GM19328 (cell line): ENCODE measurements at regions not wholly inside any gene's neighbourhood (a gene's known extent, or its start where the extent isn't known, plus 50 kb on each side); places are given as distances from the start of the nearest gene placed in this dataset.

Source experiments
- ATAC-seq: cut with Tn5 transposase; IDR thresholded peaks from one replicate; pipeline ENCODE4 v1.9.1; 2021; ENCODE audit warnings: mild to moderate bottlenecking, moderate library complexity; ENCODE audit not compliant: unreplicated experiment

DNA sequence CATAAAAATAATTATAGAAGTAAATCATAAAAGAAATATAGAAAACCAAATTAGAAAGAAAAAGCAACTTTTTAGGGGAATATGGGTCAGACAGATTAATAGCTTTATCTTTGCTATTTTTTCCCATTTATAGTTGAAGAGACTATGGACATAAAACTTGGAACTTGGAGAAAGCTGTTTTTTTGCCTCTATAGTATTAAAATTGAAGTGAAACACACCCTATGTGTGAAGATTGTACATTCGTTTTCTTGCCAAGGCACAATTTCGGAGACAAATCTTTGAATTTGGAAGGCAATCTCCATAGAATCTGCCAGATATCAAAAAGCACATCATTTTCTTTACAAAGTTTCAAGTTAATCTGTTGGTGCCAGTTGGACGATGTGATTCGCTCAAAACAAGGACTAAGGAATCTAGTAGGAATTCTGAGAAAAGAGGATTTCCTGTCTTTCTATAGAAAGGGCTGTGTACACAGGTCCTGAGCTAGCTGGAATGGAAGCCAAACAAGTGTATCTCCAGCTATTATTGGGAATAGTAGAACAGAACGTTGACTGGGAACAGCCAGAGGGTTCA is 156.3 kb downstream of the SLC7A11 start:
- ATAC-seq = no peak

- no peak for ATAC-seq
Observed at GRCh38 chr4:138078751-138079520, 163.2 kb downstream of the SLC7A11 start.

DNA sequence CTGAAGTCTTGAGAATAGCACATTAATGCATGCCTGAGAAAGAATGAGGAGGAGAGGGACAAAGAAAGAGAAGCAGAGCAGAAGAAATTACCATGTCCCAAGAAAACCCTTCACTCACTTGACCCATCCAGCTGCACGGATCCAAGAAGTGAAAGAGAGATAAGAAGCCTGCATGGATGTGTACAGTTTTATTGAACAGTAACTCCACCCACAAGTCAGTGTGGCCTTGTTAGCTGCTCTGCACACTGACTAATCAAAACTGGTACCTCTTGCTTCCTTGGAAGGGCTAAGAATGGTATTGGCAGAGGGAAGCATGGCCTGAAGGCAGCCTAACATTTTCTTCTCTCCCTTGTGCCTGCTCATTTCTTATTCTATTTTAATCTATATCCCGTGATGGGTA is 163.9 kb downstream of the SLC7A11 start:
- no peak for ATAC-seq

DNA sequence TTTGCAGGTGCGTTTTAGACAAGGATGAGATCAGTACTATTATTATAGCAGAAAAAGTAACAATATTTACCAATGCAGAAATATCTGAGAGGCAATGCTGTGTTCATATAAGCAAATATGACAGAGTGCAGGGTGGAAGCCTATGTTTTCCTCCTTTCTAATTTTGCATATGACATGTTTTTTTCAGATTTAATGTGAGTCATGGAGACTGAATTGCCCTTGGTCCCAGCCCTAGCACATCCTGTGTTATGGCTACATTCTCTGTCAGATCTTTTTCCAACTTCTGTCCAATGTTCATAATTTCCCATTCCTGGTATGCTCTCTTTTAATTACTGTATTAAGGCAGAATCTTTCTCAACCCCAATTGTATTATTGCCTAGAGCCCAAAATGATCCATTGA is 165.6 kb downstream of the SLC7A11 start:
- no peak for ATAC-seq

DNA sequence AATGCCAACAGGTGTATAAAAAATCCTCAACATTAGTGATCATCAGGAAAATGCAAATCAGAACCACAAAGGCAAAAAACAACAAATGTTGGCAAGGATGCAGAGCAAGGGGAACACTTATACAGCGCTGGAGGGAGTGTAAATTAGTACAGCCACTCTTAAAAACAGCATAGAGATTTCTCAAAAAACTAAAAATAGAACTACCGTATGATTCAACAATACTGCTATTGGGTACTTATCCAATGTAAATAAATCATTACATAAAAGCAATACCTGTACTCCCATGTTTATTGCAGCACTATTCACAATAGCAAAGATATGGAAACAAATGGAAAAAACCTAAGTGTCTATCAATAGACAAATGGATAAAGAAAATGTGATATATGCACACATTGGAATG is 171.3 kb downstream of the SLC7A11 start:
- no peak for ATAC-seq

- ATAC-seq = no peak
Observed at GRCh38 chr4:138063581-138063980, 178.6 kb downstream of the SLC7A11 start.

- no peak for ATAC-seq
Observed at GRCh38 chr4:138062929-138063328, 179.2 kb downstream of the SLC7A11 start.

DNA sequence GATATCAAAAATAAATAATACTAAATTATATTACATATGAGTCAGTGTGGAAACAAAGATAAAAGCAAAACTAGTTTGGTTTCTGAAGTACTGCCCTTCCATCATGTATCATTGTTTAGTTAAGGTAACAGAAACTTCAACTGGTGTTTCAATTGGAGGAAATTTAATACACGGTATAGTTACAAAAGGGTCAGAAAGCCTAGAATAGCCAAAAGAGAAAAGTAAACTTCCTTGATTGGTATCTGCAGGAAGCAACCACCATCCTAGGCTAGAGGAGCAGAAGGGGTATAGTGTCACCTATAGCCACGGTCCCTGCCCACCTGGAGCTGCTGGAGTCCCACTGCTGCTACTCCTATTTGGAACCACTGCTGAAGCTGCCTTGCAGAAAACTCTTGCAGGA is 185.6 kb downstream of the SLC7A11 start:
- no peak for ATAC-seq

DNA sequence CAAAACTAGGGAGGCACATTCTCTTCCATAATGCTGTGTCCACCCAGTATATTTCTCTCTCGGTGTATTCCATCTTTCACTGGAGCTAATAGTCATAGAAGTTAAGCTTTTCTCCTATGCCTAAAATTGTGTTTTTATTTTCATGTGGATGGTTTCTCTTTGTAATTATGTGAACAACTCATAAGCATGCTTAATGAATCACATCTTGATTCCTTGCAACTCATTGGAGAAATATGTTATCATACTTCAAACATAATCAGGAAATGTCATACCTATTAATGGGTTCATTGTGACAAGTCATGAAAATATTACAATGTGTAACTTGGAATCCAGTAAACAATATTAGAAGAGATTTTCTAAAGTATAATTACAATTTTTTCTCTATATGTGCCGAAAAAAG is 186.3 kb downstream of the SLC7A11 start:
- no peak for ATAC-seq

GRCh38 chr4:138053641-138054301 is 188.4 kb downstream of the SLC7A11 start:
- no peak for ATAC-seq

DNA sequence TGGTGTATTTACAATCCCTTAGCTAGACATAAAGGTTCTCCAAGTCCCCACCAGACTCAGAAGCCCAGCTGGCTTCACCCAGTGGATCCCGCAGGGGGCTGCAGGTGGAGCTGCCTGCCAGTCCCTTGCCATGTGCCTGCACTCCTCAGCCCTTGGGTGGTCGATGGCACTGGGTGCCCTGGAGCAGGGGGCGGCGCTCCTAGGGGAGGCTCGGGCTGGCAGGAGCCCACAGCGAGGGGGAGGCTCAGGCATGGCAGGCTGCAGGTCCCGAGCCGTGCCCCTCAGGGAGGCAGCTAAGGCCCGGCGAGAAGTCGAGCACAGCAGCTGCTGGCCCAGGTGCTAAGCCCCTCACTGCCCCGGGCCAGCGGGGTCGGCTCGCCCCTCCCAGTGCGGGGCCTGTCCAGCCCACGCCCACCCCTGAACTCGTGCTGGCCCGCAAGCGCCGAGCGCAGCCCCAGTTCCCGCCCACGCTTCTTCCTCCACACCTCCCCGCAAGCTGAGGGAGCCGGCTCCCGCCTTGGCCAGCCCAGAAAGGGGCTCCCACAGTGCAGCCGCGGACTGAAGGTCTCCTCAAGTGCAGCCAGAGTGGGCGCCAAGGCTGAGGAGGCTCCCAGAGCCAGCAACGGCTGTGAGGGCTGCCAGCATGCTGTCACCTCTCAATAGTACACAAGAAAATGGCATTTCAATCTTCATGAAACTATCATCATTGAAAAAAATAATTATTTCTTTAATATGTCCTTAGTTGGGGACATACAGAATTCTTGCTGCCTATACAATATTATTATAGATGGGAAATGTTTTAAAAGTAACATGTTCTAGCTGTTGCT is 189.1 kb downstream of the SLC7A11 start:
- no peak for ATAC-seq

DNA sequence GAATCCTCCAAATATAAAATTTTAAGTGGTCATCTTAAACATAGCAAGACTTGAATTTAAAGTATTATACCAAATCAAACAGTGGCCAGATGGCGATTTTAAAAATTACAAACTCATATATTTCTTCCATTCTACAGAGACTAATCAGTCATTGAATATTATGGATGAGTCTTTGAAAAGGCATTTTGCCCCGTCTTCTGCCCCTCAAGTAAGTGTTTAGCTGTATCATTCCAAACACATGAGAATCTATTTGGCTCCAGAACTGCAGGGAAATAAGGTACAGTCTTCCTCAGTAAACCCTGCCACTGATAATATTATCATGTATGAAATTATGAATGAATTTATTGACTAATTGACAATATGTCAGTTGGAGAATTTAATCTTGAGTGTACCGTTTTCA is 191.0 kb downstream of the SLC7A11 start:
- no peak for ATAC-seq

DNA sequence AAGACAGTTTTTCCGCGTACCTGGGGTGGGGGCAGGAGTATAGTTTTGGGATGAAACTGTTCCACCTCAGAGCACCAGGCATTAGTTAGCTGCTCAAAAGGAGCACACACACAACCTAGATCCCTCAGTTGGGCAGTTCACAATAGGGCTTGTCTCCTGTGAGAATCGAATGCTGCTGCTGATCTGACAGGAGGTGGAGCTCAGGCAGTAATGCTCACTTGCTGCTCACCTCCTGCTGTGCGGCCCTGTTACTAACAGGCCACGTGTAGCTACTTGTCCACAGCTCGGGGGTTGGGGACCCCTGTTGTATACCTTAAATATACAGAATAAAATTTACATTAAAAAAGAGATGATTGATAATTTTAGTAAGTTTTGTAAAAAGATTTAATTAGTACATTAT is 191.5 kb downstream of the SLC7A11 start:
- no peak for ATAC-seq

GRCh38 chr4:138049355-138049754 is 192.8 kb downstream of the SLC7A11 start:
- no peak for ATAC-seq

DNA sequence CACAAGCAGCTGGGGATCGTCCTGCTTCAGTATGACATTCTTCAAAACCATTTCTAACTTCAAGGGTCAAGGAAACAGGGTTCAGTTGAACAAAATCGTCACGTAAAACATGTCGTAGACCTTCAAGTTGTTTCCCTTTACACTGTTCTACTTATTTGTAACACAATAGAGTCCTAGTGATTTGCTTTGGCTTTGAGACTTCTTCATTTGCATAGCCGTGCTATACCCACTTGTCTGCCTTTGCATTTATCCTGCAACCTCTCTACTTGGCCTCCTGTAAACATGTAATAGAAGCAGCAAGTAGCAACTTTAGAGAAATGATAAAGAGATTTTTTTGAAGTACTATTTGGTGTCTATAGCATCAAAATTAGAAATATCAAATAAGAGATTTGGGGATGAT is 194.9 kb downstream of the SLC7A11 start:
- no peak for ATAC-seq

DNA sequence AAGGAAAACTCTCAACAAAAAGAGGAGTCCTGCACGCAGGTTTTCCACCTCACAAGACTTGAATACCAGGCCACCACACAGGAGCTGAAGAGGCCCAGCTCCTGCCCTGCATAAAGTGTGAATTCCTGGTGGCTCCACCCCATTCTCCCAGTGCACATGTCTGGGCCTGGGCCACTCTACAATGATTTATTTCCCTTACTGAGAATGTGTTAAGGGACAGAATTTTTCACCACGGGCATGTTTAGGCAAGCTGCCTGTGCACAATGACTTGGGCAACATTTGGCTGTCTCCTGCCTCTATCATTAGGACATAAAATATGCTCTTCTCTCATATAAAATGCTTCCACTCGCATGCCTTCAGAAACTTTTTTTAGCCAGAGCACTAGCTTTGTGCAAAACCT is 197.1 kb downstream of the SLC7A11 start:
- ATAC-seq = no peak

DNA sequence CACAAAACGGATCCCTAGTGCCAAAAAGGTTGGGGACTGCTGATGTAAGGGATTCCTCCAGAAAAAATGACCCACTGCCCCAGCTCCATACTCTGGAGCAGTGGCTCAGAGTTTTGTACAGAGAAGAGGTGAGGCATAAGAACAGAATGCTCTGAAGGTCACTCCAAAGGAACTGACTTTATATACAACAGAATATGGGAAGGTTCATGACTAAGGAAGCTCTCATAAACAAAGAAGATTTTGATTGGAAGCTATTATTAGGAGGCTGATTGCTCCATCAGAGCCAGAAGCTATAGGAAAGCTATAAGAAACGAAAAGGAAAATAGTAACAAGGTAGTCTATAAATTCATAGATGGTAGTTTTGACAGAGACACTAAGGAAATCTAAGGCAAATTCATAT is 203.1 kb downstream of the SLC7A11 start:
- no peak for ATAC-seq

GRCh38 chr4:138037696-138038095 is 204.5 kb downstream of the SLC7A11 start:
- no peak for ATAC-seq

- ATAC-seq = peak; percentile 100
Observed at GRCh38 chr4:138035781-138036258, 206.3 kb downstream of the SLC7A11 start.

DNA sequence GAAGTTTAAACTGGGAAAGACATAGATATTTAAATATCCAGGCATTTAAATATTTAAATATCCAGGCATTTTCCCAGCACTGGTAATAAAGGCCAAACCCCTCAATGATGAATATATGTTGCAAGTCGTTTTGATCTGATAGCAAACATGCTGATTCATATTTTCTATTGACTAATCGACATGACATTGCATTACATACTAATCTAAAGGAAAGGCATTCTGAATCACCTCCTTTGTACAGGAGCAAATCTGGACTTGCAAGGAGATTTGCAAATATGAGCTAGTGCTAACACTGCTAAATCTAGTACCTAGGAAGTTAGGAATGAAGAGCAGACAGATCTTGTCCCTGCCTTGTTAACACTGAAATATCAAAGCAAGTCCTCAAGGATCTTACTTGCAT is 207.3 kb downstream of the SLC7A11 start:
- no peak for ATAC-seq

DNA sequence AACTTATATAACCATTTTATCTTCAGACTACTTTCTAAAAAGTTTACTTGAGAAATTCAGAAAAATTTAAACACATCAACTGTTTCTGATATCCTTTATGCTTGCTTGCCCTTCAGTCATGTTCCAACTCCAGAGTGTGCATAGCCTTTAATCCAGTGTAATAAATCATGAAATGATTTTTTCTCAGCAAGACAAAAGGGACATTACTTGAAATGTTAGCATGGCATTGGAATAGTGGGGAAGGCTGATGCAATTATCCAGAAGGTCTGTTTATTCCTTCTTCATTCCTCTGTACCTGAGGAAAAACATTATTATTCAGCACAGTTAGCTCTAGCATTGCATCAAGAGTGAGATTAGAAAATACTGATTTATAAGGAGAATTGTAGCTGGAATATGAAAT is 209.9 kb downstream of the SLC7A11 start:
- no peak for ATAC-seq
